Pancreas (tissue), 10 donors: ENCODE measurements at regions not wholly inside any gene's neighbourhood (a gene's known extent, or its start where the extent isn't known, plus 50 kb on each side); places are given as distances from the start of the nearest gene placed in this dataset.
"Not testable (repeated sequence)": the region's sequence is repeated elsewhere in the genome, so short reads cannot be mapped to it uniquely, and the experiment has no call there.

Experiments used
- ATAC-seq, 4 donors: fragments of 200-7000 bp; cut with Tn5 transposase; one replicate each; pipeline versions ENCODE4 v1.8.0 to v1.9.1; 2020; ENCODE audit warnings: mild to moderate bottlenecking in 4 of 4, moderate library complexity in 4 of 4
- DNase-seq, 6 donors: peaks; one replicate each; pipeline ENCODE4 v3.0.0-alpha.2; 2020
- FAIRE-seq: peaks from 2 replicates; lab custom pipeline; 2012; peaks lifted over from hg19 to GRCh38; lab: Jason Lieb, UNC
- H3K27ac ChIP-seq, 4 donors: fragments of 200-600 bp; sonication (generic); 1 replicate in 3 of 4; 2 replicates in 1 of 4; pipeline versions ENCODE4 v1.5.0 to v1.8.0; 2020
- H3K27me3 ChIP-seq, 4 donors: fragments of 200-600 bp; one replicate each; pipeline ENCODE4 v1.8.0; 2021
- H3K36me3 ChIP-seq, 3 donors: fragments of 200-600 bp; sonication (generic) in 1 of 3; one replicate each; pipeline versions ENCODE4 v1.5.0 to v1.8.0; 2020 to 2021
- H3K4me1 ChIP-seq, 3 donors: fragments of 200-600 bp; one replicate each; pipeline ENCODE4 v1.8.0; 2021
- H3K4me3 ChIP-seq, 4 donors: fragments of 200-600 bp; sonication (generic) in 2 of 4; one replicate each; pipeline versions ENCODE4 v1.5.0 to v1.8.0; 2020 to 2021
- H3K9me3 ChIP-seq, 4 donors: fragments of 200-600 bp; one replicate each; pipeline ENCODE4 v1.8.0; 2021
- WGBS, 2 donors: extraction: QIAGEN DNeasy Blood & Tissue Kit; methylation state at CpG; one replicate each; pipeline ENCODE4 v1.1.7; 2013; 5-methylcytosine and 5-hydroxymethylcytosine counted together
- intact Hi-C, 3 donors: fragments of 100-400 bp; cut with DNase I; formaldehyde crosslinking; loops; one replicate each; pipeline versions ENCODE4 v1.11.1 to v1.14.2; 2022
- donor health status: healthy with polysubstance abuse.
- donor health status: DM: no; HTN: no; CAD: no; lungs with moderate emphysema.
- donor health status: DM: no; HTN: no; CAD: no.
- donor health status: control.
- donor health status: control.
- donor health status: Bipolar disorder and iron deficiency.
- donor health status: DM: yes; HTN: yes; CAD: no.
- donor health status: DM: no; HTN: no; CAD: no.
- donor health status: DM: no; HTN: no; CAD: no.
- donor health status: DM: yes; HTN: yes; CAD: no.

DNA sequence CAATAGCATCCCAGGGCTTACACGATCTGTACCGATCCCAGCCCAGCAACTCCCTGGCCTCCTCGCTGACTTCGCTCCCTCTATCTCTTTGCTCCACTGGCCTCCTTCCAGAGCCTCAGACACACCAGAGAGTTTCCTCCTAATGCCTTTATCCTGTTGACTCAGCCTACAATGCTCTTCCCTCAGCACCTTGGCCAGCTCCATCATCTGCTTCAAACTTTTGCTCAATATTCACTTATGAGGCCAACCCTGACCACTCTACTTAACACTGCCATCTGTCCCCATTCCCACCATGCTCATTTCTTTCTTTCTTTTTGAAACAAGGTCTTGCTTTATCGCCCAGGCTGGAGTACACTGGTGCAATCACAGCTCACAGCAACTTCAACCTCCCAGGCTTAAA lies 180.9 kb downstream of the CEP170 start:
- 36 to 75% methylated on average over 1 to 3 of the region's 5 CpGs for whole genome bisulfite sequencing, 2 donors

DNA sequence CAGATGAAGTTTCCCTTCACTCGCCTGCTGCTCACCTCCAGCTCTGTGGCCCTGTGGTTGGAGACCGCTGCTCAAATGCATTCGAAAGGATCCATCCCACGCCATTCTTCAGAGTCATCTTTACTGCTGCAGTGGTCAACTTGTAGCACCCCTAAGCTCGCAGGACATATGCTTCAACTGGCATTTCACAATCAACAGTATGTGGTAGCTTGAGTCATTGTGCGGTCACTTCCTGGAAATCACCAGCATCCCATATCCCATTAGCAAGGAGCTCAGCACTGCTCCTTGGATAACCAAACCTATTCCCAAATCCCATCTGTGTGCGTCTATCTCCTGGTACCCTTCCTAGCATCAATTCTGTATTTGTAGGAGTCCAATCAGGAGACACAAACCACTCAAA lies 188.0 kb downstream of the CEP170 start:
- 79 to 85% methylated on average over 5 to 6 of the region's 7 CpGs for WGBS, 2 donors
- H3K27me3 ChIP-seq, H3K4me1 ChIP-seq, DNase-seq, H3K9me3 ChIP-seq, intact Hi-C loops, ATAC-seq, FAIRE-seq, H3K27ac ChIP-seq, H3K36me3 ChIP-seq, H3K4me3 ChIP-seq: not testable (repeated sequence)

More for the DNA sequence above, 180.9 kb downstream of the CEP170 start:
- H3K9me3 ChIP-seq, intact Hi-C loops, ATAC-seq, H3K4me1 ChIP-seq, FAIRE-seq, H3K27ac ChIP-seq, H3K27me3 ChIP-seq, DNase-seq, H3K36me3 ChIP-seq, H3K4me3 ChIP-seq: not testable (repeated sequence)

DNA sequence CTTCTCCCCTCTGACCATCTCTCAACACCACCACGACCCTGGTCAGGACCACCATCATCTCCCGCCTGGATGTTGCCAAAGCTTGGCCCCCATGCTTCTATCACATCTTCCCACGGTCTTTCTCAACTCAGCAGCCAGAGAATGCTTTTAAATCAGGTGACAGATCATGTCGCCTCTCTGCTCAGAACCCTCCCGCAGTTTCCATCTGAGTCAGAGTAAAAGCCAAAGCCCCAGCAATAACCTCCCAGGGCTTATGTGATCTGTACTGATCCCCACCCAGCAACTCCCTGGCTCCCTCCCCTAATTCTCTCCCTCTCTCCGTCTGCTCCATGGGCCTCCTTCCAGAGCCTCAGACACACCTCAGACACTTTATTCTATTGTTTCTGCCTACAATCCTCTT lies 193.1 kb downstream of the CEP170 start:
- FAIRE-seq, H3K4me3 ChIP-seq, ATAC-seq, H3K27ac ChIP-seq, intact Hi-C loops, H3K9me3 ChIP-seq, H3K27me3 ChIP-seq, DNase-seq, H3K4me1 ChIP-seq, H3K36me3 ChIP-seq: not testable (repeated sequence)
- 44 to 92% methylated on average over 3 to 4 of the region's 6 CpGs for WGBS, 2 donors

DNA sequence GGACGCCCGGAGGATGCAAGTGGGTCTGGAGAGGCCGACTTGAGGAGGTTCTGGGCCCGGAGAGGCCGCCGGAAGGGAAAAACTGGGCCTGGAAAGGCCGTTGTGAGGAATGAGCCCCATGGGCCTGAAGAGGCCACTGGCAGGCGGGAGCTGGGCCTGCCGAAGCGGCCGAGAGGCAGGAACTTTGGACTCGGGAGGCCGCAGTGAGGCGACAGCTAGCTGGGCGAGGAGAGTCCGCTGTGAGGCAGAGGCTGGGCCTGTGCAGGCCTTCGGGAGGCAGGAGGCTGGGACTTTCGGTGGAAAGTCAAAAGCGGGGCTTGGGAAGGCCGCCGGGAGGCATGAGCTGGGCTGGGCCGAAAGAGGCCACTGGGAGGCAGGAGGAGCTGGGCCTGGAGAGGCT lies 199.6 kb downstream of the CEP170 start:
- H3K4me1 ChIP-seq, H3K36me3 ChIP-seq, FAIRE-seq, H3K27me3 ChIP-seq, H3K4me3 ChIP-seq, H3K27ac ChIP-seq, intact Hi-C loops, ATAC-seq, H3K9me3 ChIP-seq: not testable (repeated sequence)
- whole genome bisulfite sequencing, 2 donors: 93 to 96% methylated on average over 17 to 22 of the region's 22 CpGs
- DNase-seq: peak in 1 of 6 donors; percentile 45

DNA sequence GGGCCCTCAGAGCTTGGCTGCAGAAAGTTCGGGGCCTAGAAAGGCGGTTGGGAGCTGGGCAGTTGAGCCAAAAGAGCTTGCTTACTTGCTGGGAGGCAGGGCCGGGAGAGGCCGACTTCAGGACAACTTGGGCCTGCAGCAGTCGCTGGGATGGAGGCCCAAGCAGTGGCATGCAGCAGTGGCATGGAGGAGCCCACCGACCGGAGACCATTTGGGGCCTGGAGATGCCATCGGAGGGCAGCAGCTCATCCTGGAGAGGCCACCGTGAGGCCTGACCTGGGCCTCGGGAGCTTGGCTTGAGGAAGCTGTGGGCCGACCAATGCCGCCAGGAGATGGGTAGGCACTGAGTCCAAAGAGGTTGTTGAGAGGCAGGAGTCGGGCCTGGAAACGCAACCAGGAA lies 200.0 kb downstream of the CEP170 start:
- DNase-seq: peak in 1 of 6 donors; percentile 56
- H3K4me3 ChIP-seq, H3K4me1 ChIP-seq, H3K27me3 ChIP-seq, H3K36me3 ChIP-seq, FAIRE-seq, H3K27ac ChIP-seq, intact Hi-C loops, H3K9me3 ChIP-seq, ATAC-seq: not testable (repeated sequence)
- WGBS, 2 donors: 92 to 97% methylated on average over 14 of the region's 14 CpGs

DNA sequence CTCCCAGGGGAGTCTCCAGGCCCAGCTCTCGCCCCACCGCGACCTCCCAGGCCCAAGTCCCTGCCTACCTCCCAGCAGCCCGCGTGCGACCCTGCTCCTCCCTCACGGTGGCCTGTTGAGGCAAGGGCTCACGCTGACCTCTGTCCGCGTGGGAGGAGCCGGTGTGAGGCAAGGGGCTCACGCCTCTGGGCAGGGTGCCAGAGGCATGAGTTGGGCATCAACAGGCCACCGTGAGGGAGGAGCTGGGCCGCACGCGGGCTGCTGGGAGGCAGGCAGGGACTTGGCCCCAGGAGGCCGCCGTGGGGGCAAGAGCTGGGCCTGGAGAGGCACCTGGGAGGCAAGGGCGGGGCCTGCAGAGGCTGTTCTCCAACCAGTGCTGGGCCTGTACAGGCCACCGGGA lies 200.4 kb downstream of the CEP170 start:
- H3K4me1 ChIP-seq, ATAC-seq, H3K36me3 ChIP-seq, H3K4me3 ChIP-seq, intact Hi-C loops, FAIRE-seq, H3K27ac ChIP-seq, H3K9me3 ChIP-seq, H3K27me3 ChIP-seq: not testable (repeated sequence)
- 93 to 95% methylated on average over 12 to 20 of the region's 20 CpGs for WGBS, 2 donors
- DNase-seq: peak in 1 of 6 donors; percentile 47

DNA sequence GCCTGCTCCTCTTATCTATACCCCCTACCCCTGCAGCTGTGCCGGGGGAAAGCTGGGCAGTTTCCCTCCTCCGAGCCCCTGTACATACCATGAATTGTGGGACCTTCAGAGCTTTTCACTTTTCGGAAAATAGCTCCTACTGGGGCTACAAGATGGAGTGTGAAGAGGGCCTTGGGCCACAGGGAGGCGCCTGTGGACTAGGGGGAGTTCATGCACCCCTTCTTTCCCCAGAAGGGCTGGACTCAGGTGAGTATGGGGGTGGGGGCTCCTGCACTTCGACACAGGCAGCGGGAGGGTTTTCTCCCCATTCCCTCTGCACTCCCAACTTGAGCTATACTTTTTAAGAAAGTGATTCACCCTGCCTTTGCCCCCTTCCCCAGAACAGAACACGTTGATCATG lies 202.0 kb downstream of the CEP170 start:
- H3K36me3 ChIP-seq: not testable (repeated sequence)

DNA sequence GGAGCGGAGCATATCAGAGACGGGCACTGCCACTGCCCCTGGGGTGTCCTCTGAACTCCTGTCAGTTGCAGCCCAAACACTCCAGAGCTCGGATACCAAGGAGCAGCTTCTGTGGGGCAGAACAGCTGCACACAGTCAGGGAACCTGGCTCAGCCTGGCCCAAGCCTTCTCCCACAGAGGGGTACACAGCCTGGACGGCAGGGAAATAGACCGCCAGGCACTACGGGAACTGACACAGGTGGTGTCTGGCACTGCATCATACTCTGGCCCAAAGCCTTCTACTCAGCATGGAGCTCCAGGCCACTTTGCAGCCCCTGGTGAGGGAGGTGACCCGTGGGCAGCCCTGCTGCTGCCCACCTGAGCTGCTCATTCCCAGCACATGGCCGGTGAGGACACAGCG lies 204.5 kb downstream of the CEP170 start:
- H3K27ac ChIP-seq, intact Hi-C loops, H3K4me3 ChIP-seq, H3K27me3 ChIP-seq, ATAC-seq, H3K4me1 ChIP-seq, H3K9me3 ChIP-seq, H3K36me3 ChIP-seq, FAIRE-seq: not testable (repeated sequence)
- 50 to 52% methylated on average over 5 to 7 of the region's 9 CpGs for WGBS, 2 donors
- DNase-seq: peak in 2 of 6 donors; percentile 17 to 45

More for the DNA sequence above, 202.0 kb downstream of the CEP170 start:
- FAIRE-seq, H3K4me1 ChIP-seq, H3K4me3 ChIP-seq, DNase-seq, H3K27me3 ChIP-seq, H3K27ac ChIP-seq, ATAC-seq, H3K9me3 ChIP-seq, intact Hi-C loops: not testable (repeated sequence)
- 76 to 80% methylated on average over 1 to 3 of the region's 7 CpGs for WGBS, 2 donors

DNA sequence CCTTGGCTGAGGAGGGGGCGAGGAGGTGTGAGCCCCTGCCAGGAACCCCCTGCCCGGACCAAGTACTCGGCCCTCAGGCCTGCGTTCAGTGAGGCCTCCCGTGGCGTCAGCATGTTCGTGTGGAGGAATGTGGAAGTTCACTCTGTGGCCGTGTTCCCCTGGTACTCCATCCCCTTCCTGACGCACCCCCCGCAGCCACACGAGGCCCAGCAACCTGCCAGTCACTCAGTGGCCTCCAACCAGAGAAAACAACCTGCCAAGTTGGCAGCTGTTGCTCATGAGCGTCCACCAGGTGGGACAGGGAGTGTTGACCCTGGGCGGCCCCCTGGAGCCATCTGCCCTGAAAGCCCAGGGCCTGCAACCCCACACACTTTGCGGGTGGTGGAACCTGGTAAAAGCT lies 205.4 kb downstream of the CEP170 start:
- DNase-seq, FAIRE-seq, H3K27ac ChIP-seq, ATAC-seq, H3K36me3 ChIP-seq, H3K9me3 ChIP-seq, H3K4me3 ChIP-seq, H3K4me1 ChIP-seq, intact Hi-C loops, H3K27me3 ChIP-seq: not testable (repeated sequence)
- 82 to 84% methylated on average over 13 to 14 of the region's 14 CpGs for WGBS, 2 donors

DNA sequence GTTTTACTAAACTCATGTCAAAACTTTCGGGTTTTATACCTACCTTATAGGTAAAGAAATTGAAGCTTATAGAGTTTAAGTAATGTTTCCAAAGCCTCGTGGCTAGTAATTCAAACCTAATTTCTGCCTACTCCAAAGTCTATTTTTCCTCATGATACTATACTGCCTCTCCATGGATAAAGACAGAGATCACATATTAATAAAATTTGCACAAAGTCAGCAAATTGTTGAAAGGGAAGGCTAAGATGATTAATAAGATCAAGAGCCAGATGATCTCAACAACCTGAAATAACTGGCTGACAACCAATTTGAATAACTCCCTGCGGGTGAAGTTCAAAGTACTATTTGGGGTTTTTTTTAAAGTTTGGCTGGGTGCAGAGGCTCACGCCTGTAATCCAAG lies 233.7 kb downstream of the CEP170 start:
- H3K36me3 ChIP-seq, DNase-seq, H3K4me3 ChIP-seq, H3K27me3 ChIP-seq, H3K27ac ChIP-seq, H3K9me3 ChIP-seq, intact Hi-C loops, H3K4me1 ChIP-seq, ATAC-seq, FAIRE-seq: not testable (repeated sequence)
- 31 to 40% methylated on average over 4 of the region's 4 CpGs for WGBS, 2 donors

DNA sequence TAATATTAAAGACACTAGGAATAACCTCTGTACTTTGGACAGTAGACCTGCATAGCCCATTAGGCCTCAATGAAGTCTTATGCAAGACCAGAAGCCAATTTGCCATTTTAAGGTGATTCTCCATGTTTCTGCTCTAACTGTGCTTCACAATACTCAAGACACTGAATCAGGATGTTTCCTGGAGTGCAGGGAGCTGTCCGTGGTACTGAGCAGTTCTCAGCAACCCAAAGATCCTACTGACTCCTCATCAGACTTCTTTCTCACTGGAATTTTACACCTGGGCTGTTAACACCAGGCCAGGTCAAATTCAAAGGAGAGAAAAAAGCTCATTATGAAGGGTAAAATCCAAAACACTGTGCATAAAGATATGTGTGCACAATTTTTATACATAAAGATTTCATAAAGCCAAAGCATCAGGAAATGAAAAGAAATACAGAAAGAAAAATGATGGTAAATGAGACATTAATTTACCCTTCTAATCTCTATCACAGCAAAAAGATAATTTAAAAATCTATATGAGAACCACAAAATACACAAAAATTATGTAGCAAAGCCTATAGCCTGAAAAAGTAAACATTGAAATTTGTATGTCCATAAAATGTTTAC lies 235.9 kb downstream of the CEP170 start:
- H3K4me1 ChIP-seq, H3K27ac ChIP-seq, H3K4me3 ChIP-seq, ATAC-seq, H3K27me3 ChIP-seq, FAIRE-seq, intact Hi-C loops, H3K9me3 ChIP-seq, H3K36me3 ChIP-seq: not testable (repeated sequence)
- peak; percentile 54 to 74 (median 58) for DNase-seq
- 3 to 11% methylated on average over 1 of the region's 1 CpG for WGBS, 2 donors

DNA sequence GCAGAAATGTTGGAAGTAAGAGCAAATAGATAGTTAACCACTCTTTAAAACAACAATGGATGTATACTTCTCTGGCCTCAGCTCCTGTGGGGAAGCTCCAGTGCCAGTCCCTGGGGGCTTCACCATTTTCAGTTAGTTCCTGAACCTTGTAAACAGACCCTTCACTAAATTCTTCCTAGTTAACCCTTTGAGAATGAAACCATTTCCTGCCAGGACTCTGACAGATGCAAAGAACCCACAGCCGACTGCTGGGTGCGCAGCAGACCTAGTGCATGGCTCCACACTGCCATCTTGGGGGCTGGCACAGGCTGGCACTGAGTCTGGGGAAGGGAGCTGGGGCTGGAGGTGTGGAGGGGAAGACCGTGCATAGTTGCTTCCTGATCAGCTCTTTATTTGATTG lies 244.4 kb downstream of the CEP170 start:
- H3K27ac ChIP-seq, H3K4me3 ChIP-seq, FAIRE-seq, H3K27me3 ChIP-seq, intact Hi-C loops, DNase-seq, H3K9me3 ChIP-seq, H3K4me1 ChIP-seq, H3K36me3 ChIP-seq, ATAC-seq: not testable (repeated sequence)
- 4 to 15% methylated on average over 2 of the region's 3 CpGs for WGBS, 2 donors

DNA sequence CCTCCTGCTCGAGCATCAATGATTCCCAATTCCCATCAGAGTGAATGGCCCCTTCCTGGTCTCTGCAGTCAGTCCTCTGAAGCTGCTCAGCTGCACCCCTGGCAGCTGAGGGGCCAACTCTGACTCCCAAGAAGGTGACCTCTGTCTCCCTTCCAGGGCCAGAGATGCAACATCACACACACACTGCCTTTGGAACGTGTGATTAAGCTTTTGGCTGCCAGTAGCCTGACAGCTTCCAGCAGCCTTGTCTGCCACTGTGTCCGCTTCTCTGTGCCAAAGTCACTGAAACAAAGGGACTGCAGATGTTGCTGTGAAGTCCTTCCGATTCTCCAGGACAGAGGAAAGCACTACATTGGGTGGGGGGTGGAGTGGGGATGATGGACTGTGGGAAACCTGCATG lies 254.1 kb downstream of the CEP170 start:
- ATAC-seq, H3K27me3 ChIP-seq, H3K9me3 ChIP-seq, H3K27ac ChIP-seq, DNase-seq, H3K4me3 ChIP-seq, H3K36me3 ChIP-seq, H3K4me1 ChIP-seq, intact Hi-C loops, FAIRE-seq: not testable (repeated sequence)
- 19 to 44% methylated on average over 4 of the region's 4 CpGs for WGBS, 2 donors
